NT2/D1 (cell line): ENCODE measurements at regions not wholly inside any gene's neighbourhood (a gene's known extent, or its start where the extent isn't known, plus 50 kb on each side); places are given as distances from the start of the nearest gene placed in this dataset.

Experiments used
- SUZ12 ChIP-seq: IDR thresholded peaks from 2 replicates; pipeline ENCODE4 v1.6.1; 2011; ENCODE audit not compliant: insufficient read length, insufficient read depth; ENCODE audit errors: extremely low read depth
- YY1 ChIP-seq: IDR thresholded peaks from 2 replicates; pipeline ENCODE4 v1.6.1; 2011; ENCODE audit not compliant: insufficient read length, insufficient read depth
- ZNF274 ChIP-seq: IDR thresholded peaks from 2 replicates; pipeline ENCODE4 v1.6.1; 2011; ENCODE audit warnings: mild to moderate bottlenecking, low read depth, low read length

- no peak for TF ChIP-seq ZNF274
- TF ChIP-seq YY1: no peak
- TF ChIP-seq SUZ12: no peak
Measured at GRCh38 chr7:89975577-89975976, 178.7 kb upstream of the STEAP1 start.
